ENCODE measurements at regions not wholly inside any gene's neighbourhood (a gene's known extent, or its start where the extent isn't known, plus 50 kb on each side); places are given as distances from the start of the nearest gene placed in this dataset.

GRCh38 chr13:83987394-83987793, 105.1 kb upstream of the SLITRK1 start:
- Mint-ChIP-seq H3K9me3 (no peaks in the 10 kb centered on the region), H3K27ac (no peak overlapping the region), H3K4me1 (ENCODE audit: low read depth) (no peaks in the 10 kb centered on the region), H3K36me3 (no peaks in the 10 kb centered on the region), H3K27me3 (no peaks in the 10 kb centered on the region), H3K4me3 (no peak overlapping the region)
- DNase-seq, result no peak
- intact Hi-C loops (cut with micrococcal nuclease), result no loop called here
- POLR2A ChIA-PET, result no interaction called here
- CTCF ChIA-PET, result no interaction called here

GRCh38 chr13:83984793-83985192, 102.5 kb upstream of the SLITRK1 start:
- no peaks in the 10 kb centered on the region for H3K4me1 Mint-ChIP-seq (ENCODE audit: low read depth)
- no peaks in the 10 kb centered on the region for H3K36me3 Mint-ChIP-seq
- ChIA-PET CTCF (no interaction called here), POLR2A (no interaction called here)
- no peaks in the 10 kb centered on the region for H3K27me3 Mint-ChIP-seq
- no peaks in the 10 kb centered on the region for H3K9me3 Mint-ChIP-seq
- intact Hi-C loops (cut with micrococcal nuclease), result no loop called here
- H3K4me3 Mint-ChIP-seq, result no peak overlapping the region
- DNase-seq, result no peak
- H3K27ac Mint-ChIP-seq, result no peak overlapping the region

GRCh38 chr13:83980331-83980730, 98.1 kb upstream of the SLITRK1 start:
- H3K27me3 Mint-ChIP-seq, result no peaks in the 10 kb centered on the region
- H3K9me3 Mint-ChIP-seq, result no peaks in the 10 kb centered on the region
- H3K36me3 Mint-ChIP-seq, result no peaks in the 10 kb centered on the region
- CTCF ChIA-PET, result no interaction called here
- peaks cover 5% of the 10 kb centered on the region for H3K4me1 Mint-ChIP-seq (ENCODE audit: low read depth)
- H3K4me3 Mint-ChIP-seq, result no peak overlapping the region
- POLR2A ChIA-PET, result no interaction called here
- intact Hi-C loops (cut with micrococcal nuclease), result no loop called here
- DNase-seq, result no peak
- H3K27ac Mint-ChIP-seq, result no peak overlapping the region

GRCh38 chr13:83975655-83976165, 93.4 kb upstream of the SLITRK1 start:
- Mint-ChIP-seq H3K4me3 (no peak overlapping the region), H3K27me3 (no peaks in the 10 kb centered on the region), H3K36me3 (no peaks in the 10 kb centered on the region), H3K27ac (no peak overlapping the region), H3K4me1 (ENCODE audit: low read depth) (peaks cover 5% of the 10 kb centered on the region), H3K9me3 (no peaks in the 10 kb centered on the region)
- ChIA-PET CTCF (no interaction called here), POLR2A (no interaction called here)
- intact Hi-C loops (cut with micrococcal nuclease), result no loop called here
- no peak for DNase-seq

- no peak overlapping the region for H3K27ac Mint-ChIP-seq
These were observed 76.3 kb upstream of the SLITRK1 start for GRCh38 chr13:83958531-83958930.

GRCh38 chr13:83955011-83955410, 72.7 kb upstream of the SLITRK1 start:
- Mint-ChIP-seq H3K36me3 (no peaks in the 10 kb centered on the region), H3K9me3 (no peaks in the 10 kb centered on the region), H3K4me1 (ENCODE audit: low read depth) (no peaks in the 10 kb centered on the region), H3K27me3 (no peaks in the 10 kb centered on the region), H3K4me3 (no peak overlapping the region), H3K27ac (no peak overlapping the region)
- DNase-seq, result no peak
- ChIA-PET POLR2A (no interaction called here), CTCF (no interaction called here)
- intact Hi-C loops (cut with micrococcal nuclease), result no loop called here

More at GRCh38 chr13:83958531-83958930, 76.3 kb upstream of the SLITRK1 start:
- no peak overlapping the region for H3K4me3 Mint-ChIP-seq
- intact Hi-C loops (cut with micrococcal nuclease), result no loop called here
- DNase-seq, result no peak
- CTCF ChIA-PET, result no interaction called here
- POLR2A ChIA-PET, result no interaction called here
- H3K36me3 Mint-ChIP-seq, result no peaks in the 10 kb centered on the region
- no peaks in the 10 kb centered on the region for H3K4me1 Mint-ChIP-seq (ENCODE audit: low read depth)
- no peaks in the 10 kb centered on the region for H3K27me3 Mint-ChIP-seq
- H3K9me3 Mint-ChIP-seq, result no peaks in the 10 kb centered on the region

- CTCF ChIA-PET, result no interaction called here
- Mint-ChIP-seq H3K4me1 (ENCODE audit: low read depth) (no peaks in the 10 kb centered on the region), H3K9me3 (no peaks in the 10 kb centered on the region), H3K36me3 (no peaks in the 10 kb centered on the region), H3K27me3 (no peaks in the 10 kb centered on the region), H3K4me3 (no peak overlapping the region), H3K27ac (no peak overlapping the region)
- no peak for DNase-seq
- intact Hi-C loops (cut with micrococcal nuclease), result no loop called here
- POLR2A ChIA-PET, result no interaction called here
These were observed 71.6 kb upstream of the SLITRK1 start for GRCh38 chr13:83953916-83954315.

- Mint-ChIP-seq H3K27ac (no peak overlapping the region), H3K9me3 (no peaks in the 10 kb centered on the region), H3K4me3 (no peak overlapping the region), H3K27me3 (no peaks in the 10 kb centered on the region), H3K36me3 (no peaks in the 10 kb centered on the region), H3K4me1 (ENCODE audit: low read depth) (no peaks in the 10 kb centered on the region)
- ChIA-PET CTCF (no interaction called here), POLR2A (no interaction called here)
- intact Hi-C loops (cut with micrococcal nuclease), result no loop called here
- DNase-seq, result no peak
These were observed 68.0 kb upstream of the SLITRK1 start for GRCh38 chr13:83950293-83950692.

GRCh38 chr13:83943530-83944279, 61.4 kb upstream of the SLITRK1 start:
- POLR2A ChIA-PET, result no interaction called here
- no peaks in the 10 kb centered on the region for H3K27me3 Mint-ChIP-seq
- H3K36me3 Mint-ChIP-seq, result no peaks in the 10 kb centered on the region
- intact Hi-C loops (cut with micrococcal nuclease), result no loop called here
- no peak overlapping the region for H3K27ac Mint-ChIP-seq
- H3K4me3 Mint-ChIP-seq, result no peak overlapping the region
- CTCF ChIA-PET, result no interaction called here
- no peaks in the 10 kb centered on the region for H3K9me3 Mint-ChIP-seq
- no peaks in the 10 kb centered on the region for H3K4me1 Mint-ChIP-seq (ENCODE audit: low read depth)
- no peak for DNase-seq

- ChIA-PET POLR2A (no interaction called here), CTCF (no interaction called here)
- Mint-ChIP-seq H3K36me3 (no peaks in the 10 kb centered on the region), H3K27me3 (peaks cover under 1% of the 10 kb centered on the region), H3K4me3 (no peak overlapping the region), H3K4me1 (ENCODE audit: low read depth) (no peaks in the 10 kb centered on the region), H3K9me3 (no peaks in the 10 kb centered on the region), H3K27ac (no peak overlapping the region)
- intact Hi-C loops (cut with micrococcal nuclease), result no loop called here
- no peak for DNase-seq
These were observed 59.5 kb upstream of the SLITRK1 start for GRCh38 chr13:83941701-83942335.

- intact Hi-C loops (cut with micrococcal nuclease), result no loop called here
- no peak overlapping the region for H3K4me3 Mint-ChIP-seq
- H3K9me3 Mint-ChIP-seq, result no peaks in the 10 kb centered on the region
- ChIA-PET CTCF (no interaction called here), POLR2A (no interaction called here)
- no peaks in the 10 kb centered on the region for H3K36me3 Mint-ChIP-seq
- no peak overlapping the region for H3K27ac Mint-ChIP-seq
- H3K4me1 Mint-ChIP-seq (ENCODE audit: low read depth), result no peaks in the 10 kb centered on the region
- peaks cover 3% of the 10 kb centered on the region for H3K27me3 Mint-ChIP-seq
- no peak for DNase-seq
These were observed 58.5 kb upstream of the SLITRK1 start for GRCh38 chr13:83940742-83941141.

GRCh38 chr13:83937579-83937978, 55.3 kb upstream of the SLITRK1 start:
- CTCF ChIA-PET, result no interaction called here

GRCh38 chr13:83935566-83935965, 53.3 kb upstream of the SLITRK1 start:
- H3K36me3 Mint-ChIP-seq, result no peaks in the 10 kb centered on the region
- H3K27ac Mint-ChIP-seq, result no peak overlapping the region
- CTCF ChIA-PET, result no interaction called here
- peaks cover 3% of the 10 kb centered on the region for H3K27me3 Mint-ChIP-seq
- H3K4me3 Mint-ChIP-seq, result no peak overlapping the region
- H3K9me3 Mint-ChIP-seq, result no peaks in the 10 kb centered on the region
- no peak for DNase-seq
- intact Hi-C loops (cut with micrococcal nuclease), result no loop called here
- POLR2A ChIA-PET, result no interaction called here
- no peaks in the 10 kb centered on the region for H3K4me1 Mint-ChIP-seq (ENCODE audit: low read depth)

More at GRCh38 chr13:83937579-83937978, 55.3 kb upstream of the SLITRK1 start:
- Mint-ChIP-seq H3K4me3 (no peak overlapping the region), H3K27me3 (peaks cover 3% of the 10 kb centered on the region), H3K4me1 (ENCODE audit: low read depth) (no peaks in the 10 kb centered on the region), H3K36me3 (no peaks in the 10 kb centered on the region), H3K9me3 (no peaks in the 10 kb centered on the region), H3K27ac (no peak overlapping the region)
- POLR2A ChIA-PET, result no interaction called here
- DNase-seq, result no peak
- intact Hi-C loops (cut with micrococcal nuclease), result no loop called here
